WTC11 (cell line): ENCODE measurements at regions not wholly inside any gene's neighbourhood (a gene's known extent, or its start where the extent isn't known, plus 50 kb on each side); places are given as distances from the start of the nearest gene placed in this dataset.

Source experiments
- FOXP1 ChIP-seq: sonication (generic); formaldehyde crosslinking; IDR thresholded peaks from 2 replicates; pipeline ENCODE4 v1.8.0; 2022; ENCODE audit warnings: missing genetic modification reagents, mild to moderate bottlenecking, moderate library complexity, borderline replicate concordance
- NFE2L1 ChIP-seq: sonication (generic); formaldehyde crosslinking; IDR thresholded peaks from 2 replicates; pipeline ENCODE4 v1.8.1; 2023; ENCODE audit warnings: missing genetic modification reagents

DNA sequence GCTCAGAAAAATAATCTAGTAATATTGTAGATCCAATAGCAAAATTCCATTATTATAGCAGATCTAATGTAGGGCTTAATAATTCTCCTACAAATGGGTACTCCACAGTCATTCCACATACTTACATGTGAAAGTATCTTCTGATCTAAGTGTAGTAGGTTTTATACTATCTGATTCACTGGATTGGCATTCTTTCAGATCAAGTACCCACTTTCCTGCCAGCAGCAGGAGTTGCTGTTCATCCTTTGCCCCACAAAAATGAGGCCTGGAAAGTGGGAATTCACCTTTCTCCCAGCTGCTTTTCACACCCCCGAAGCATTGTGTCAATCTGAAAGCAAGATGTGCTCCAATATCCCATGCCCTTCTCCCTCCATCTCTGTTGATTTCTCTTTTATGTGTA is 77.1 kb upstream of the RXFP1 start:
- no peak for TF ChIP-seq FOXP1 (CRISPR knock-in tag)
- no peak for TF ChIP-seq NFE2L1 (CRISPR knock-in tag)
